ENCODE measurements at regions not wholly inside any gene's neighbourhood (a gene's known extent, or its start where the extent isn't known, plus 50 kb on each side); places are given as distances from the start of the nearest gene placed in this dataset.
"Not testable (repeated sequence)": the region's sequence is repeated elsewhere in the genome, so short reads cannot be mapped to it uniquely, and the experiment has no call there.

GRCh38 chr3:145678401-145678800, 482.6 kb downstream of the PLOD2 start:
- DNase-seq: no peak

GRCh38 chr3:145681181-145681580, 479.8 kb downstream of the PLOD2 start:
- no peak for DNase-seq

- DNase-seq: not testable (repeated sequence)
These were observed 473.0 kb downstream of the PLOD2 start for GRCh38 chr3:145687978-145688377.

- no peak for DNase-seq
These were observed 468.2 kb downstream of the PLOD2 start for GRCh38 chr3:145692751-145693150.

- DNase-seq: no peak
These were observed 465.0 kb downstream of the PLOD2 start for GRCh38 chr3:145696011-145696410.

GRCh38 chr3:145698250-145698649, 462.7 kb downstream of the PLOD2 start:
- no peak for DNase-seq

GRCh38 chr3:145698749-145699148, 462.2 kb downstream of the PLOD2 start:
- DNase-seq: no peak

GRCh38 chr3:145704020-145704419, 457.0 kb downstream of the PLOD2 start:
- no peak for DNase-seq

- not testable (repeated sequence) for DNase-seq
These were observed 451.2 kb downstream of the PLOD2 start for GRCh38 chr3:145709779-145710178.

GRCh38 chr3:145716519-145716918, 444.5 kb downstream of the PLOD2 start:
- no peak for DNase-seq

GRCh38 chr3:145719114-145719513, 441.9 kb downstream of the PLOD2 start:
- DNase-seq: no peak

GRCh38 chr3:145721273-145721805, 439.6 kb downstream of the PLOD2 start:
- no peak for DNase-seq

- DNase-seq: no peak
These were observed 439.2 kb downstream of the PLOD2 start for GRCh38 chr3:145721815-145722214.

- DNase-seq: no peak
These were observed 433.5 kb downstream of the PLOD2 start for GRCh38 chr3:145727476-145727875.

- DNase-seq: no peak
These were observed 425.4 kb downstream of the PLOD2 start for GRCh38 chr3:145735631-145736030.

- no peak for DNase-seq
These were observed 423.0 kb downstream of the PLOD2 start for GRCh38 chr3:145737952-145738351.

GRCh38 chr3:145739926-145740325, 421.1 kb downstream of the PLOD2 start:
- no peak for DNase-seq

- no peak for DNase-seq
These were observed 410.3 kb downstream of the PLOD2 start for GRCh38 chr3:145750657-145751056.

GRCh38 chr3:145752576-145752975, 408.4 kb downstream of the PLOD2 start:
- no peak for DNase-seq

GRCh38 chr3:145754605-145755289, 406.2 kb downstream of the PLOD2 start:
- no peak for DNase-seq

GRCh38 chr3:145760036-145760435, 400.9 kb downstream of the PLOD2 start:
- no peak for DNase-seq

GRCh38 chr3:145767909-145768308, 393.1 kb downstream of the PLOD2 start:
- no peak for DNase-seq

- DNase-seq: no peak
These were observed 384.1 kb downstream of the PLOD2 start for GRCh38 chr3:145776782-145777408.

- DNase-seq: no peak
These were observed 380.7 kb downstream of the PLOD2 start for GRCh38 chr3:145780301-145780700.

GRCh38 chr3:145785668-145786067, 375.3 kb downstream of the PLOD2 start:
- no peak for DNase-seq

Data from 8988T (cell line).